ENCODE measurements at regions not wholly inside any gene's neighbourhood (a gene's known extent, or its start where the extent isn't known, plus 50 kb on each side); places are given as distances from the start of the nearest gene placed in this dataset.

- TF ChIP-seq ZNF639 (tag by site-specific recombination; IDR thresholded peaks at IDR 0.05), result no peak
- TF ChIP-seq ZSCAN16 (tag by site-specific recombination; IDR thresholded peaks at IDR 0.05), result no peak
These were observed 136.0 kb upstream of the OSMR start (continued) for GRCh38 chr5:38709678-38710306.

GRCh38 chr5:38710627-38711026 lies 135.2 kb upstream of the OSMR start:
- Histone ChIP-seq H3K9me3 (ENCODE audit: control insufficient read depth, insufficient read depth, low read depth, low read length) (no peaks in the 10 kb centered on the region), H3K4me3 (ENCODE audit: low read depth, low read length) (no peak overlapping the region), H3K36me3 (ENCODE audit: control insufficient read depth in 2 of 2, insufficient read depth in 1 of 2, low read length in 2 of 2) (no peaks in the 10 kb centered on the region), H3K27ac (ENCODE audit: extremely low read depth, low read depth, low read length) (no peak overlapping the region), H3K4me1 (ENCODE audit: control insufficient read depth, insufficient read depth, low read length) (peaks cover 10% of the 10 kb centered on the region)
- TF ChIP-seq ZNF555 (tag by site-specific recombination; conservative IDR thresholded peaks at IDR 0.05) (no peak), ZFP37 (tag by site-specific recombination; IDR thresholded peaks at IDR 0.05) (no peak), ZNF302 (tag by site-specific recombination; IDR thresholded peaks at IDR 0.05; ENCODE audit: low read depth) (no peak), ZNF792 (tag by site-specific recombination; IDR thresholded peaks at IDR 0.05) (no peak), ZSCAN16 (tag by site-specific recombination; IDR thresholded peaks at IDR 0.05) (no peak), ZSCAN30 (tag by site-specific recombination; IDR thresholded peaks at IDR 0.05) (no peak), ZNF341 (tag by site-specific recombination; IDR thresholded peaks at IDR 0.05; ENCODE audit: low read depth) (no peak), INSM2 (tag by site-specific recombination; IDR thresholded peaks at IDR 0.05) (no peak), ZNF114 (tag by site-specific recombination; IDR thresholded peaks at IDR 0.05) (no peak), GLIS1 (tag by site-specific recombination; IDR thresholded peaks at IDR 0.05) (no peak), ZNF670 (tag by site-specific recombination; IDR thresholded peaks at IDR 0.05; ENCODE audit: low read depth) (no peak), ZNF48 (tag by site-specific recombination; IDR thresholded peaks at IDR 0.05) (no peak), ZNF148 (tag by site-specific recombination; IDR thresholded peaks at IDR 0.05; ENCODE audit: borderline replicate concordance) (no peak), ZNF214 (tag by site-specific recombination; IDR thresholded peaks at IDR 0.05; ENCODE audit: borderline replicate concordance) (no peak), ZNF571 (tag by site-specific recombination; IDR thresholded peaks at IDR 0.05) (no peak), ZNF146 (tag by site-specific recombination; IDR thresholded peaks at IDR 0.05) (no peak), ZNF174 (tag by site-specific recombination; IDR thresholded peaks at IDR 0.05) (no peak), ZNF629 (tag by site-specific recombination; IDR thresholded peaks at IDR 0.05) (no peak), MZF1 (tag by site-specific recombination; IDR thresholded peaks at IDR 0.05; ENCODE audit: borderline replicate concordance) (no peak), KLF17 (tag by site-specific recombination; IDR thresholded peaks at IDR 0.05) (no peak)
- ChIA-PET CTCF (interaction anchor here (0.6 to 1.7 kb wide), 3 partner anchors 10 to 269 kb away, joined by 3 to 7 read pairs (median 4); no protein-coding TSS in a partner anchor), POLR2A (no interaction called here)
